WTC11 (cell line): ENCODE measurements at regions not wholly inside any gene's neighbourhood (a gene's known extent, or its start where the extent isn't known, plus 50 kb on each side); places are given as distances from the start of the nearest gene placed in this dataset.

ENCODE experiments used
- ATAC-seq: fragments of 200-7000 bp; cut with Tn5 transposase; 2 replicates; pipeline ENCODE4 v1.10.0; 2021; ENCODE audit warnings: mild to moderate bottlenecking, moderate library complexity
- CTCF ChIA-PET: fragments of 300-600 bp; sonication (Branson Sonifier 250); formaldehyde crosslinking; loops from one replicate; lab custom pipeline; 2021; ENCODE audit warnings: antibody characterized with exemption; lab: Charles Lee
- POLR2A ChIA-PET: fragments of 350-600 bp; sonication (Branson Sonifier 250); formaldehyde crosslinking; loops from one replicate; lab custom pipeline; 2021; ENCODE audit warnings: antibody characterized with exemption; lab: Charles Lee
- DNase-seq: peaks from one replicate; pipeline ENCODE4 v3.0.0; 2021; ENCODE audit warnings: low spot score
- H3K27ac Mint-ChIP-seq: 2 replicates; pipeline ENCODE4 v1.8.0; 2021; ENCODE audit warnings: mixed read lengths
- H3K27me3 Mint-ChIP-seq: 2 replicates; pipeline ENCODE4 v1.8.0; 2021; ENCODE audit warnings: low read depth, mild to moderate bottlenecking, moderate library complexity, mixed read lengths
- H3K36me3 Mint-ChIP-seq: 2 replicates; pipeline ENCODE4 v1.8.0; 2021; ENCODE audit warnings: mixed read lengths
- H3K4me1 Mint-ChIP-seq: 2 replicates; pipeline ENCODE4 v1.8.0; 2022; ENCODE audit warnings: mixed read lengths
- H3K4me3 Mint-ChIP-seq: 2 replicates; pipeline ENCODE4 v1.8.0; 2021; ENCODE audit warnings: mild to moderate bottlenecking, moderate library complexity, mixed read lengths
- H3K9me3 Mint-ChIP-seq: 2 replicates; pipeline ENCODE4 v1.8.0; 2021; ENCODE audit warnings: mixed read lengths
- ATF2 ChIP-seq: sonication (generic); formaldehyde crosslinking; IDR thresholded peaks from 2 replicates; pipeline ENCODE4 v1.8.1; 2022; ENCODE audit warnings: low read depth, missing genetic modification reagents, borderline replicate concordance
- CTCF ChIP-seq: fragments of 200-600 bp; IDR thresholded peaks from 2 replicates; pipeline ENCODE4 v1.8.0; 2022; ENCODE audit warnings: antibody characterized with exemption
- ELF4 ChIP-seq: sonication (generic); formaldehyde crosslinking; IDR thresholded peaks from 2 replicates; pipeline ENCODE4 v1.8.1; 2022; ENCODE audit warnings: low read depth, mild to moderate bottlenecking, moderate library complexity, missing genetic modification reagents
- GABPB1 ChIP-seq: sonication (generic); formaldehyde crosslinking; IDR thresholded peaks from 2 replicates; pipeline ENCODE4 v1.8.1; 2023; ENCODE audit warnings: mild to moderate bottlenecking, missing genetic modification reagents
- HMGXB4 ChIP-seq: sonication (generic); formaldehyde crosslinking; IDR thresholded peaks from 2 replicates; pipeline ENCODE4 v1.8.1; 2023; ENCODE audit warnings: mild to moderate bottlenecking, moderate library complexity, missing genetic modification reagents
- IRF1 ChIP-seq: sonication (generic); formaldehyde crosslinking; IDR thresholded peaks from 2 replicates; pipeline ENCODE4 v1.8.0; 2023; ENCODE audit warnings: missing genetic modification reagents
- JUN ChIP-seq: sonication (generic); formaldehyde crosslinking; IDR thresholded peaks from 2 replicates; pipeline ENCODE4 v1.8.0; 2023; ENCODE audit warnings: mild to moderate bottlenecking, missing genetic modification reagents
- MLX ChIP-seq: sonication (generic); formaldehyde crosslinking; IDR thresholded peaks from 2 replicates; pipeline ENCODE4 v1.8.1; 2023; ENCODE audit warnings: mild to moderate bottlenecking, missing genetic modification reagents, moderate library complexity
- OVOL2 ChIP-seq: fragments of 250-450 bp; sonication (Bioruptor Pico); IDR thresholded peaks from 2 replicates; pipeline ENCODE4 v1.9.0; 2021; ENCODE audit warnings: mild to moderate bottlenecking, borderline replicate concordance
- PRRX2 ChIP-seq: fragments of 250-450 bp; sonication (Bioruptor Pico); IDR thresholded peaks from 2 replicates; pipeline ENCODE4 v1.8.0; 2021; ENCODE audit warnings: mild to moderate bottlenecking
- SMAD4 ChIP-seq: sonication (generic); formaldehyde crosslinking; IDR thresholded peaks from 2 replicates; pipeline ENCODE4 v1.8.0; 2022; ENCODE audit warnings: mild to moderate bottlenecking, missing genetic modification reagents
- SP1 ChIP-seq: sonication (generic); formaldehyde crosslinking; conservative IDR thresholded peaks from 2 replicates; pipeline ENCODE4 v1.8.1; 2022; ENCODE audit warnings: missing genetic modification reagents
- TP53 ChIP-seq: sonication (generic); formaldehyde crosslinking; IDR thresholded peaks from 2 replicates; pipeline ENCODE4 v1.8.1; 2023; ENCODE audit warnings: mild to moderate bottlenecking, missing genetic modification reagents
- ZNF281 ChIP-seq: sonication (generic); formaldehyde crosslinking; IDR thresholded peaks from 2 replicates; pipeline ENCODE4 v1.8.0; 2023; ENCODE audit warnings: mild to moderate bottlenecking, missing genetic modification reagents
- ZSCAN18 ChIP-seq: fragments of 250-450 bp; sonication (Bioruptor Pico); IDR thresholded peaks from 2 replicates; pipeline ENCODE4 v2.1.2; 2022; ENCODE audit warnings: mild to moderate bottlenecking, moderate library complexity

GRCh38 chr10:11397980-11398580, 213.4 kb downstream of the USP6NL start (continued):
- TF ChIP-seq ATF2 (CRISPR knock-in tag) (no peak), MLX (CRISPR knock-in tag) (no peak), GABPB1 (CRISPR knock-in tag) (no peak), SP1 (CRISPR knock-in tag) (no peak), ELF4 (no peak)
- TF ChIP-seq, all 79 proteins: peak for 0

- POLR2A ChIA-PET: no interaction called here
- Mint-ChIP-seq H3K27me3 (no peaks in the 10 kb centered on the region), H3K27ac (no peak overlapping the region), H3K4me3 (no peak overlapping the region), H3K4me1 (peaks cover 11% of the 10 kb centered on the region; the same call in 1 of the 2 replicates), H3K36me3 (no peaks in the 10 kb centered on the region), H3K9me3 (peaks cover 3% of the 10 kb centered on the region)
- CTCF ChIA-PET: interaction anchor here (0.6 to 1.4 kb wide), 2 partner anchors 27 to 47 kb away, joined by 3 read pairs; no protein-coding TSS in a partner anchor
- no peak for TF ChIP-seq IRF1
- no peak for TF ChIP-seq PRRX2
- no peak for TF ChIP-seq TP53 (CRISPR knock-in tag)
- TF ChIP-seq ZNF281: no peak
- no peak for TF ChIP-seq ELF4
- no peak for TF ChIP-seq SMAD4 (CRISPR knock-in tag)
- TF ChIP-seq OVOL2 (CRISPR knock-in tag): no peak
- no peak for TF ChIP-seq CTCF
- ATAC-seq (no peak), DNase-seq (no peak)
Measured at GRCh38 chr10:11397077-11397965, 214.1 kb downstream of the USP6NL start.

- Mint-ChIP-seq H3K27me3 (no peaks in the 10 kb centered on the region), H3K9me3 (peaks cover 5% of the 10 kb centered on the region; the same call in 1 of the 2 replicates), H3K4me3 (no peak overlapping the region), H3K36me3 (no peaks in the 10 kb centered on the region), H3K27ac (no peak overlapping the region), H3K4me1 (peaks cover 6% of the 10 kb centered on the region; the same call in 1 of the 2 replicates)
- ATAC-seq (no peak), DNase-seq (no peak)
- ChIA-PET POLR2A (no interaction called here), CTCF (no interaction called here)
- TF ChIP-seq HMGXB4 (CRISPR knock-in tag): no peak
- TF ChIP-seq ZSCAN18 (CRISPR knock-in tag): no peak
- no peak for TF ChIP-seq JUN (CRISPR knock-in tag)
Measured at GRCh38 chr10:11396311-11396955, 215.0 kb downstream of the USP6NL start.
